IPS-NIHi7 (cell line): ENCODE measurements at regions not wholly inside any gene's neighbourhood (a gene's known extent, or its start where the extent isn't known, plus 50 kb on each side); places are given as distances from the start of the nearest gene placed in this dataset.
"Not testable (repeated sequence)": the region's sequence is repeated elsewhere in the genome, so short reads cannot be mapped to it uniquely, and the experiment has no call there.

Experiments
- DNase-seq: peaks from one replicate; pipeline ENCODE4 v3.0.0; 2012; ENCODE audit warnings: mixed read lengths; ENCODE audit errors: extremely low spot score

GRCh38 chr9:126056312-126057021, 270.2 kb upstream of the MVB12B start:
- DNase-seq = no peak

- DNase-seq = no peak
These were observed 269.4 kb upstream of the MVB12B start for GRCh38 chr9:126057121-126057825.

DNA sequence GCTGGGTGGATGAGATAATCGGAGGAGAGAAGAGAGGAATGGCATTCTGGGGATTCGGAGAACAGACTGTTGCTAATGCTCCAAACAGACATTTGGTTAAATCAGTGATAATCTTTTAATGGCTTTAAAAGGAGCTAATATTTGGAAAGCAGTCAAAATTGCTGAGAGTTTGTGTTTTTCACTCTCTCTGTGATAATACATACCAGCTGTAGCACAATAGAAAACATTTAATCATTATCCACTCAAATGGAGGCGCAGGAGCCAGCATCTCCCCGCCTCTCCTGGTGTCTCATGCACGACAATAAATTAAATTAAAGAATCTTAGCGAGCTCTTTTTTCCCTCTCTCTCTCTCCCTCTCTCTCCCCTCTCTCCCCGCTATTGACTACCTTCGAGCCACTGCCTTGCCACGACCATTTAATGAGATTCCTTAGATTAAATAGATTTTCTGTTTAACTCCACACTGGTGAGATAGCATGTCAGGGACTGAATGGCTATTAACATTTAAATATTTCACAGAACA, 268.6 kb upstream of the MVB12B start:
- DNase-seq = no peak

DNA sequence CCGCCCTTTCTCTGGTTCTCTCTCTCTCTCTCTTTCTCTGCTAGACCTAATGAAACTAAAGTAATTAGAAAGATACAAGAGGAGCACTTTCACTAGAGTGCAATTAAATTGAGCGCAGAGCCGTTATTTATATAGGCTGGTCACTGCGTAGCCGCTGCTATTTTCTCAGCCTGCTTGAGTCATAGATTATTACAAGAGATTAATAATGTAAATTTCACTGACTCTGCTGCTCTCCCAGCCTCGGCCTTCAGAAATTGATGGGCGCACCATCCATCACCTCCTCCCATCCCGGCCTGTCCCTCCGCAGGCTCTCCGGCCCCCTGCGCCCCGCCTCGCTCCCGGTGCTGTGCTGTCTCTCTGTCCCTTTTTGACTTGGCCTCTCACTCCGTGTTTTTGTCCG, 268.0 kb upstream of the MVB12B start:
- DNase-seq = no peak

GRCh38 chr9:126061575-126061974, 265.1 kb upstream of the MVB12B start:
- no peak for DNase-seq

DNA sequence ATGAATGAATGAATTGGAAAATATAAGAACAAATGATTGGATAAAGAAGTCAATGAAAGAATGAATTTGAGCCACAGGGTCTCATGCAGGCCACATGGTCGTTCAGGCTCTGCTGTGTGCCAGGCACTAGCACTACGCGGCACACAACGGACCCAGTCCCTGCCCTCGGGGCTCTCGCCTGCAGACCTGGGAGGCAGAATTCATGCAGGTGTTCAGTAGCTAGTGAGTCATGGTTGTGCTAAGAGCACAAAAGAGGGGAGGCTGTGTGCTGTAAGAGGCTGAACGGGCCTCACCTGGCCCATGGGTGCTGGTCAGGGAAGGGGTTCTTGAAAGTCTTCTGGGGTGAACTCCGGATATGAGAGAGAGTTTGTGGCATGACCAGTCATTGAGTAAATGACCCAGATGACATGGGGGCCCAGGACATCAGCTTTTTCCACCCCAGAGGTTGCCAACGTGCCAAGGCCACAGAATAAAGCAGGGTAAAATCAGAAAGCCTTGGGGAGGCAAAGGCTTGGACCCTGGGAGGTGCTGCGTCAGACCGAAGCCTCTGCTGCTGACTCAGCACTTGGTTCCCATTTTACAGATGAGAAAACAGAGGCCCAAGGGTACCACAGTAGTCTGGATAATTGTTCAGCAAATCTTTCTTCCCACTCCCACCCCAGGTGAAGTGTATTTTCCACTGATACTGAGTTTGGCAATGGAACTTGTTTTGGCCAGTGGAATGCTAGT, 264.3 kb upstream of the MVB12B start:
- DNase-seq = no peak

DNA sequence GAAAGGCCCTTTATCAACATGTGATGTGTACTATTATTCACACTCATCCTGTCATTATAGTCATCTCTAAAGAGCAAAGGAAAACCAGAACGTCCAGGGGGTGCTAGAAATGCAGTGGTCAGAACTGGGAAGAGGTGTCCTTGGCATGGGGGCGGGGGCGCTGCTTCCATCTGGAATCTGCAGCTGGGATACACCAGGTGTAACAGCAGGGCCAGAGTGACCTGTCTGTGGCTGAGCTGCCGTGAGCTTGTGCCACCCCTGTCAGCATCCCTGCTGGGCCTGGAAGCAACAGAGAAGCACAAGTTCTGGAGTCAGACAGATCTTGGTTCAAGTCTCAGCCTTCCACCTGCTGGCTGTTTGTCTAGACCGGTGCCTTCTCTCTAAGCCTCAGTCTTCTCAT, 263.3 kb upstream of the MVB12B start:
- no peak for DNase-seq

DNA sequence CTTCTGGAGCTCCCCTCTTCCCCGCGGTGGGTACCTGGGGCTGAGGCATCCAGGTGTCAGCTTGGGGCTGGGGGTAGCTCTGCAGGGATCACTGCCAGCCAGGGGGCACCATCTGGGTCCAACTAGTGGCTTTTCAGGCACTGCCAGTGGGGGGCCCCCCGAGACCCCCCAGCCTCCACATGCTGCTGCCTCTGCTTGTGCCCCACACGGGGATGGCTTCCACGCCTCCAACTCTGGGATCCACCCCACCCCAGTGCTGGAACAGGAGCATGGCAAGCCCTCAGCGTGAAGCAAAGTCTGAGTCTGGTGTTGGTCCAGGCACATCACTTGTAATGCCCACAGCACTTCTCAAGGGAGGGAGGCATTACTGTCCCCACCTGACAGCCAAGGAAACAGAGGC, 260.5 kb upstream of the MVB12B start:
- DNase-seq = no peak

- no peak for DNase-seq
These were observed 259.4 kb upstream of the MVB12B start for GRCh38 chr9:126067031-126067734.

DNA sequence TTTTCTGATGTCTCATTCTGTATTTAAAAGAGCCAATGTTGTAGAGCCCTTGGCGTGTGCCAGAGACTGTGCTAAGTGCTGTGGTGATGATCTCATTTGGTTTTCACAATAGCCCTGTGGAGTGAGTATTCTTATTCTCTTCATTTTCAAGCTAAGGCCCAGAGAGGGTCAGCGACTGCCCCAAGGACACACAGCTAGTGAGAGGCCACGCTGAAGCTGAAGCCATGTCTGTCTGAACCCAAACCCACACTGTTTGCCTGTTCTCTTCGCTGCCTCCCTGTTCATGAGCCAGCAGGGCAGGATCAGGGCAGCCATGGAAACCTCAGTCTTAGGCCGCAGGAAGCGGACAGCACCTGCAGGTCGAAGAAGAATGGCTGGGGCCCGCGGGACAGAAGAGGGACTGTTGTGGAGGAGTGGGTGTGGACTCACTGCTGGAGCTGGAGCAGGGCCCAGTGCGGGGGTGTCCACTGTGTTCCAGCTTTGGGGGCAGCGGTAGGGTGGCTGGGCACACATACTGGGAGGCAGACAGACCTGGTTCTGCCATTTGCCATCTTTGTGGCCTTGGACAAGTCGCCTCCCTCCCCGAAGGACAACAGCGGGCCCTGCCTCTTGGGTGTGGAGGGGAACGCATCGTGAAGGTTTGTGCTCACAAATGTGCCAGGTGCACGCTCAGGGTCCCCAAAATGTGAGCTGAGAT, 257.9 kb upstream of the MVB12B start:
- no peak for DNase-seq

DNA sequence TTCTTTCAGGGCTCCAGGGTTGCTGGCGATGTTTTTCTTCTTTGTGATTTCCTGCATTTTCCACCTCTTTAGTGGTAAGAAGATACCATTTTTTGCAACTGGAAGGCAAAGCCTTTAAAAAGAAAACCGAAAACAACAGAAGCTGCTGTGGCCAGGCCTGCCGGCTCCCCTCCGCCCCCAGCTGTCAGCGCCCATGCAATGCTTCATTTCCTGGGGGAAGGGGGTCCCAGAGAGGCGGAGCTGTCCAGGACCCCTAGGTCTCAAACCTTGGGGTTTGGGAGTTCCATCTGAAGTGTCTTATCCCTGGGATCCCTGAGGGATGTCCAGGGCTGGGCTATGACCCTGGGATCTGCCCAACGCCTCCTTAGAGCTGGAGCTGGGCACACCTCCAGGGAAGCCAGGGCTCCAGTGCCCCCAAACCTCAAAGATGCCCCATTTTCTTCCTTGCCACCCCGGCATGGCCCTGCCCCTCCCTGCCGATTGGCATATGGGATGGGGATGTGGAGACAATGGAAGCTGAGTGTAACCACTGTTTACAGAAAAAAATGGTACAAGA, 257.2 kb upstream of the MVB12B start:
- DNase-seq = no peak

DNA sequence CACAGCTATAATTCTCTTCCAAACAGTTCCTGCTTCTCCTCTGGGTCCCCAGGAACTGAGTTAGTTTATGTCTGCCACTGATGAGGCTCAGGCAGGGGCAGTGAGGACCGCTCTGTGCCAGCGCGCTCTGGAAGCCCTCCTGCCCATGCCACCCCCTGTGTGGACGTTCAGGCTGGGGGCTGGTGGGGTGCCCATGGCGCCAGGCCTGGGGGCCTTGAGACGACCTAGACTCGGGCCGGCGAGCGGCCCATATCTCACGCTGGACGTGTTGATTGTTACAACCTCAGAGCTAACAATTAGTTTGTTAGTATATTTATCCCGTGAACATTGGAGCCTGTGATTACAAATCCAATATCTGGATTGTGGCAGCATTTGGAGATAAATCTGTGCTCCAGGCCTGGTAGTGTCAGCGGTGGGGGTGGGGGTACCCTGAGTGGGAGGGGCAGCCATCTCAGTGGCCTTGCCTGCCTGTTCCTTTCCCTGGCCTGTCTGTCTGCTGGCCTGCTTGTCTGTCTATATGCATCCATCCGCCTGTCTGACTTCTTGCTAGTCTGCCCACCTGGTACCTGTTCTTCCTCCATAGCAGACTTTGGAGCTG, 256.5 kb upstream of the MVB12B start:
- no peak for DNase-seq

DNA sequence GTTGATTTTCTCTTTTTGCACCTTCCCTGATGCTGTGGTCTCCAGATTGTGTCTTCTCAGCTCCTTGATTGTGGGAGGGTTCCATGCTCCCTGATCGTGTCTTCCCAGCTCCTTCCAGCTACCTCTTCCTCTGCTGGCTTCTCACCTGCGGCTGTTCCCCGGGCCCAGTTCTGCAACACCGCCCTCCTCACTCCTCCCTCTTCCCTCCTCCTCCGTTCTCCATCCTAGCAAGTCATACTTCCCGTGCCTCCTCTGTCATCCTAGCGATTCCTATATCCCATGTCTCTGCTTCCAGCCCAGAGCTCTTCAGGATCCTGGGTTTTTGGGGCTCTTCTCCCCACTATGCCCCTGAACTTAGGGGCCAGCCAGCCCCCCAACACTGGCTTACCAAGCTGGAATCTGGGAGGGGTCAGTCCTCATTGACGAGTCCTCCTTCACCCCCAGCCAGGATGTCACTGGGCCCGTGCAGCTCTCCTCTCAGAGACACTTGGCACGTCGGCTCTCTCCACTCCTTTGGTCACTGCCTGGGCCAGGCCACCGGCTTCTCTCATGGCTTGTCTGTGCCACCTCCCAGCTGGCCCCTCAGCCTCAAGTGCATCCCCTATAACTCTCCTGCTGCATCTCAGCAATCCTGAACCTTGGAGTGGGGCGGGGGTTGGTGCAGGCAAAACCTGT, 255.4 kb upstream of the MVB12B start:
- no peak for DNase-seq

GRCh38 chr9:126077656-126078055, 249.0 kb upstream of the MVB12B start:
- not testable (repeated sequence) for DNase-seq

- no peak for DNase-seq
These were observed 246.0 kb upstream of the MVB12B start for GRCh38 chr9:126080641-126081040.

- DNase-seq = no peak
These were observed 244.9 kb upstream of the MVB12B start for GRCh38 chr9:126081746-126082145.

- DNase-seq = no peak
These were observed 242.6 kb upstream of the MVB12B start for GRCh38 chr9:126084008-126084407.

- no peak for DNase-seq
These were observed 241.9 kb upstream of the MVB12B start for GRCh38 chr9:126084696-126085095.

DNA sequence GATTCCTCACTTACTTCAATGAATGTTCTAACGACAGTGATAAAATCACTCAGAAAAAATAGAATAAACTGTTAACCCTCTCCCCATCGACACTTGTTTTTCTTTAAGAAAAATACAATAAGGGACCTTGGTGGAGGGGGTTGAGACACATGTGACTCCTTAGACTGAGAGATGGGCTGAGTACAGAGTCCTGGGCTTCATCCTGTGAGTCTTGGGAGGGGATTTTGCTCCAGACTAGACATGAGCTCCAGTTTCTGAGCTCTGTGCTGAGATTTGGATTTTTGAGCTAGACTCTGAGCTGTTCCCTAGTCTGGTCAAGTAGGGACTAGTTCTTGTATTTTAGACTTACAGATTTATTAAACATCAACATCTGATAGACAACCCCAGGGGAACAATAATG, 241.5 kb upstream of the MVB12B start:
- no peak for DNase-seq

GRCh38 chr9:126088336-126088735, 238.3 kb upstream of the MVB12B start:
- no peak for DNase-seq
